ENCODE measurements at regions not wholly inside any gene's neighbourhood (a gene's known extent, or its start where the extent isn't known, plus 50 kb on each side); places are given as distances from the start of the nearest gene placed in this dataset.

GRCh38 chr16:87051526-87052320 lies 265.5 kb downstream of the C16orf95 start:
- DNase-seq (ENCODE audit: low read depth, low spot score) = no peak
- in situ Hi-C loops (cut with HindIII; ENCODE audit: low pct_unique_long_range_greater_than_20kb, low sequenced_read_pairs) = no loop called here

DNA sequence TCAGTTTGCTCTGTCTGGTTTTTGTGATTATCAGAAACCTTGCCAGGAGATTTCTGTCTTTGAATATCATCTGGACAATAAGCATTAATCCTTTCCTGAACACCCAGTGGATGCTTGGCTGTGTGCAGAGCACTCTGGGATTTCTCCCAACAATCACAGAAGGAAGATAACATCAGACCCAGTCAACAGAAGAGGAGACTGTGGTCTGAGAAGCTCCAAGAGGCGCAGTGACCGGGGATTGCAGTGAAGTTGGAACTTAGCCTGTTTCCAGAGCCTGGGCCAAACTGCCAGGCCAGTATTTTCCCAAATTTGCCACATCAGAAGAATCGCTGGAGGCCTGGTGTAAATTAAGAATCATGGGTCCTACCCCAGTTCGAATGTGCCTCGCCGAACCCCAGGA lies 264.7 kb downstream of the C16orf95 start:
- in situ Hi-C loops (cut with HindIII; ENCODE audit: low pct_unique_long_range_greater_than_20kb, low sequenced_read_pairs) = no loop called here
- no peak for DNase-seq (ENCODE audit: low read depth, low spot score)

GRCh38 chr16:87053016-87053982 lies 263.9 kb downstream of the C16orf95 start:
- no peak for DNase-seq (ENCODE audit: low read depth, low spot score)
- in situ Hi-C loops (cut with HindIII; ENCODE audit: low pct_unique_long_range_greater_than_20kb, low sequenced_read_pairs) = no loop called here

GRCh38 chr16:87054154-87054553 lies 263.0 kb downstream of the C16orf95 start:
- in situ Hi-C loops (cut with HindIII; ENCODE audit: low pct_unique_long_range_greater_than_20kb, low sequenced_read_pairs) = no loop called here

DNA sequence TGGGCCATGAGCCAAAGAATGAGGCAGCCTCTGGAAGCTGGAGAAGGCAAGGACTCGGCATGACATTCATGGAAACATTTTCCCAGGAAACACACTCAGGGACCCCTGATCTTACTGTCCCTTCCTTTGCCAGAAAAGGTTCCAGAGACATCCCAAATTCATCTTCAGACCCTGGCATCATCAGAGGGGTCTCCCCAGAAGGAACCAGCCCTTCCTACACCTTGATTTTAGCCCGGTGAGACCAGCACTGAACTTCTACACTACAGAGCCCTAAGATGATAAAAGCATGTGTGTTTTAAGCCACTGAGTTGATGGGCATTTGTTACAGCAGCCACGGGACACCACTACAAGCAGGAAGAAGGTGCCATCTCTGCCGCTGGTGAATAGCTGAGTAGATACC lies 262.3 kb downstream of the C16orf95 start:
- in situ Hi-C loops (cut with HindIII; ENCODE audit: low pct_unique_long_range_greater_than_20kb, low sequenced_read_pairs) = no loop called here
- no peak for DNase-seq (ENCODE audit: low read depth, low spot score)

More at GRCh38 chr16:87054154-87054553, 263.0 kb downstream of the C16orf95 start:
- DNase-seq (ENCODE audit: low read depth, low spot score) = no peak

GRCh38 chr16:87056083-87056482 lies 261.1 kb downstream of the C16orf95 start:
- in situ Hi-C loops (cut with HindIII; ENCODE audit: low pct_unique_long_range_greater_than_20kb, low sequenced_read_pairs) = no loop called here

DNA sequence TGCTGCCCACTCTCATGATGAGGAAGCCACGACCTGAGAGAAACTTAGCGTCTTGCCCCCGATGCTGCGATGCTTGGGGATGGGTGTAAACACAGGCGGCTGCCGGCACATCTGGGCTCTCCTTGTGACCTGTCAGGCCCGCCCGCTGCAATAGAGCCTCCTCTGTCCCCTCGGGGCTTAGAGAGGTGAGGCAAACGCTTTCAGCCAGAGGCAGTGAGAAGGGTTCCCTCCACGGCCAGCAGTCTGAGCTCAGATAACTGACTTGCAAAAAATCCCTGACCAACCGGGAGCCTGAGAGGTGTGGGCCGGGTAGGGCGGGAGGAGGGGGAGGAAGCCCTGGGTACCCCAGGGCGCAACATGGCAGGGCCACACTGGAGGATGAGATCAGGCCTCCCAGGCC lies 260.6 kb downstream of the C16orf95 start:
- DNase-seq (ENCODE audit: low read depth, low spot score) = no peak
- in situ Hi-C loops (cut with HindIII; ENCODE audit: low pct_unique_long_range_greater_than_20kb, low sequenced_read_pairs) = no loop called here

More at GRCh38 chr16:87056083-87056482, 261.1 kb downstream of the C16orf95 start:
- DNase-seq (ENCODE audit: low read depth, low spot score) = peak; percentile 9

- no peak for DNase-seq (ENCODE audit: low read depth, low spot score)
- in situ Hi-C loops (cut with HindIII; ENCODE audit: low pct_unique_long_range_greater_than_20kb, low sequenced_read_pairs) = no loop called here
Measured at GRCh38 chr16:87057211-87057881, 259.8 kb downstream of the C16orf95 start.

DNA sequence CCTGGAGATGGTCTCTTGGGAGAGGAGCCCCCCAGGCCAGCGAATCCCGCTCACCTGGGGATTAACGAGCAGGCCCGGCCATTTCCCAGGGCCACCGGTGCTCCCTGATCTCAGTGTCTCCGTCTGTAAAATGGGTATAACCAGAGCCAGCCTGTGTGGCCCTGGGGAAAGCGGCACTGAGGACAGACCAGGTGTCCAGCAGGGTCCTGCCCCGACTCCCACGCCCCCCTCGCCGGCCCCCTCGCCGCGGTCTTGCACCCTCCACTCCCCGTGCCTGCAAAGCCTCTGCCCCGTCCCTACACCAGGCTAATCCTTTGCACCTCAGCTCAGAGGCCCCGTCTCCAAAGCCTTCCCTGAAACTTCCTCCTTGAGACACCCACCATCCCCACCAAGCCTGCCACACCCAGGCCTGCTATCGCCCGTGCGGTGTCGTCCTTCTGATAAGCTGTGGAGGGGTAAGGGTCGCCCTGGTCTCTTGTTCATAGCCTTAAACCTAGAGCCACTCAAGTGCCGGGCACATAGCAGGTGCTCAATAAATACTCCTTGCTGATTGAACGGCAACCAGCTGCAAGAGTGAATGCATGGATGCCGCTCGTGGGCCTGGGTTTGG lies 259.1 kb downstream of the C16orf95 start:
- no peak for DNase-seq (ENCODE audit: low read depth, low spot score)
- in situ Hi-C loops (cut with HindIII; ENCODE audit: low pct_unique_long_range_greater_than_20kb, low sequenced_read_pairs) = no loop called here

DNA sequence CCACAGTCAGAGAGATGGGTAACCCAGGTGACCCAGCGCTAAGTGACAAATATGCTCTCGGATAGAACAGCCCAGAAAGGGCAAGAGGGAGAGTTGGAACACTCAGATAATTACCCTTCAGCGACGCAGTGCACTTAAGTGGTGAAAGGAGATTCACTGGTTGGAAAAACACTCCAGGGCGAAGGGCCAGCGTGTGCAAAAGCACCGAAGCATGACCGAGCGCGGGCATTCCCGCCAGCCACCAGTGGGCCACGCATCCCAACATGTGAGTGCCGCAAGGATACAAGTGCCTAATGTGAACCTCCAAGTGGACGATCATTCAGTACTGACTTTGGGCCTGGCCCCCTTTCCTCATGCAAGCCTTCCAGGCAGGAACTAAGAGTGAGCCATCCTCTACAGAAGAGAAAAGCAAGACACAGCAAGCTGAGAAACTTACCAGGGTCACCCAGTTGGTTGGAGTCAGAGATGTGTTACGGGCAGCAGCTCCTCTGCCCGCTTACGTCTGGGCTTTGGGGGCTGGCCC lies 258.4 kb downstream of the C16orf95 start:
- in situ Hi-C loops (cut with HindIII; ENCODE audit: low pct_unique_long_range_greater_than_20kb, low sequenced_read_pairs) = no loop called here

GRCh38 chr16:87060034-87060986 lies 256.9 kb downstream of the C16orf95 start:
- in situ Hi-C loops (cut with HindIII; ENCODE audit: low pct_unique_long_range_greater_than_20kb, low sequenced_read_pairs) = no loop called here
- no peak for DNase-seq (ENCODE audit: low read depth, low spot score)

More for the DNA sequence above, 258.4 kb downstream of the C16orf95 start:
- DNase-seq (ENCODE audit: low read depth, low spot score) = no peak

DNA sequence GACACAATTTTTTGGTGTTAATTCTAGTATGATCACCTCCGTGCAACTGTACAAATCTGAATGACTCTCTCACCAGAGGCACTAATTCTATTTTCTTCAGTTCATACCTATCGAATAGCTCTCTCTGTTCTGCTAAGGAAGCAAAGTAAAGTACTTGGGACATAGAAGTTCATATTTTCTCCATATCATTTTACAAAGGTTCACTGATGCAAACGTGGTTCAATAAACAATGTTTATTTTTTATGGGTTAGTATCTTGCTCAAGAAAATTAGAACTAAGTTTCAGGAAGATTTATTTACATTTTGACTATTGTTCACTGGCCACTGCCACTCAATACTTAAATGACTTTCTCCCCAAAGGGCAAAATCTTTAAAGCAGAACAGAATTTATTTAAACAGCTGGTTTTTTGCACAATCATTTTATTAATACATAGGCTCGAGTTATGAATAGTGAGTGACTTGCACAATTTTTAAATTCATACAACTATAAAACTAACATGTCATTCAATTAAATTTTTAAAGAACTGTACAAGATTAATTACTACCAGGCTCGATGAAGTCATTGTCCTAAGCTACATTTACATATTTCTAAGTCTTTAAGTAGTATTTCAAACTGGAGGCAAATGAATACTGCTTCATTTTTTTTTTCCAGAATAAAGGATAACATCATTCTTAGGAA lies 255.8 kb downstream of the C16orf95 start:
- no peak for DNase-seq (ENCODE audit: low read depth, low spot score)
- in situ Hi-C loops (cut with HindIII; ENCODE audit: low pct_unique_long_range_greater_than_20kb, low sequenced_read_pairs) = no loop called here

GRCh38 chr16:87062569-87063442 lies 254.4 kb downstream of the C16orf95 start:
- peak; percentile 64 for DNase-seq (ENCODE audit: low read depth, low spot score)
- in situ Hi-C loops (cut with HindIII; ENCODE audit: low pct_unique_long_range_greater_than_20kb, low sequenced_read_pairs) = no loop called here

DNA sequence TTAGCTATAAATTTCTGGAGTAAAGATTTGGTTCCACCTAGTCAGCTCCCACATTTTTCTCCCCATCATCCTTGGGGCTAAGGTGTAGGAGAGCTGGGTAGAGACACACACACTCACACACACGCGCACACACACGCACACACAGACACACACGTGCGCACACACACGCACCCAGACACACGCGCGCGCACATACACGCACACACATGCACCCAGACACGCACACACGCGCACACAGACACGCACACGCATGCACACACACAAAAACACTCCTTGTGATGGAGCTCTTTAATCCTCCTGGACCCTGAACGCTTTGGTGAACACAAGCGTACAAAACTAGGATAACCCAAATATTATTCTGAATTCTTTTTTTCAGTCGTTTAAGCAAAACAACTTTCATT lies 253.6 kb downstream of the C16orf95 start:
- in situ Hi-C loops (cut with HindIII; ENCODE audit: low pct_unique_long_range_greater_than_20kb, low sequenced_read_pairs) = no loop called here
- no peak for DNase-seq (ENCODE audit: low read depth, low spot score)

Data from SK-MEL-5 (cell line).